ENCODE measurements at regions not wholly inside any gene's neighbourhood (a gene's known extent, or its start where the extent isn't known, plus 50 kb on each side); places are given as distances from the start of the nearest gene placed in this dataset.
"Not testable (repeated sequence)": the region's sequence is repeated elsewhere in the genome, so short reads cannot be mapped to it uniquely, and the experiment has no call there.

GRCh38 chr3:5581743-5582142 is 394.2 kb downstream of the EDEM1 start:
- no peak for DNase-seq (ENCODE audit: low read depth in 4 of 4, low spot score in 3 of 4)

- no peak for DNase-seq (ENCODE audit: low read depth in 4 of 4, low spot score in 3 of 4)
These were observed 396.4 kb downstream of the EDEM1 start for GRCh38 chr3:5583920-5584319.

GRCh38 chr3:5585085-5585484 is 397.6 kb downstream of the EDEM1 start:
- no peak for DNase-seq (ENCODE audit: low read depth in 4 of 4, low spot score in 3 of 4)

- DNase-seq (ENCODE audit: low read depth in 4 of 4, low spot score in 3 of 4), result no peak
These were observed 419.5 kb downstream of the EDEM1 start for GRCh38 chr3:5606884-5607472.

GRCh38 chr3:5607581-5607980 is 420.1 kb downstream of the EDEM1 start:
- no peak for DNase-seq (ENCODE audit: low read depth in 4 of 4, low spot score in 3 of 4)

GRCh38 chr3:5608971-5609370 is 421.5 kb downstream of the EDEM1 start:
- DNase-seq (ENCODE audit: low read depth in 4 of 4, low spot score in 3 of 4), result not testable (repeated sequence)

- DNase-seq (ENCODE audit: low read depth in 4 of 4, low spot score in 3 of 4), result peak in 3 of 4 donors; percentile 8 to 24 (median 10)
These were observed 426.1 kb downstream of the EDEM1 start for GRCh38 chr3:5613599-5613998.

GRCh38 chr3:5616873-5617272 is 429.4 kb downstream of the EDEM1 start:
- DNase-seq (ENCODE audit: low read depth in 4 of 4, low spot score in 3 of 4), result no peak

- no peak for DNase-seq (ENCODE audit: low read depth in 4 of 4, low spot score in 3 of 4)
These were observed 430.7 kb downstream of the EDEM1 start for GRCh38 chr3:5618170-5618569.

GRCh38 chr3:5630406-5630805 is 442.9 kb downstream of the EDEM1 start:
- no peak for DNase-seq (ENCODE audit: low read depth in 4 of 4, low spot score in 3 of 4)

- no peak for DNase-seq (ENCODE audit: low read depth in 4 of 4, low spot score in 3 of 4)
These were observed 446.5 kb downstream of the EDEM1 start for GRCh38 chr3:5633960-5634359.

- no peak for DNase-seq (ENCODE audit: low read depth in 4 of 4, low spot score in 3 of 4)
These were observed 446.9 kb downstream of the EDEM1 start for GRCh38 chr3:5634411-5634810.

- no peak for DNase-seq (ENCODE audit: low read depth in 4 of 4, low spot score in 3 of 4)
These were observed 448.2 kb downstream of the EDEM1 start for GRCh38 chr3:5635746-5636145.

- no peak for DNase-seq (ENCODE audit: low read depth in 4 of 4, low spot score in 3 of 4)
These were observed 451.0 kb downstream of the EDEM1 start for GRCh38 chr3:5638550-5638949.

GRCh38 chr3:5644773-5645670 is 457.5 kb downstream of the EDEM1 start:
- DNase-seq (ENCODE audit: low read depth in 4 of 4, low spot score in 3 of 4), result no peak

- DNase-seq (ENCODE audit: low read depth in 4 of 4, low spot score in 3 of 4), result peak in 3 of 4 donors; percentile 6 to 32 (median 14)
These were observed 458.3 kb downstream of the EDEM1 start for GRCh38 chr3:5645692-5646410.

- no peak for DNase-seq (ENCODE audit: low read depth in 4 of 4, low spot score in 3 of 4)
These were observed 462.8 kb downstream of the EDEM1 start for GRCh38 chr3:5650303-5650702.

- no peak for DNase-seq (ENCODE audit: low read depth in 4 of 4, low spot score in 3 of 4)
These were observed 463.8 kb downstream of the EDEM1 start for GRCh38 chr3:5651351-5651750.

GRCh38 chr3:5653426-5654143 is 466.1 kb downstream of the EDEM1 start:
- no peak for DNase-seq (ENCODE audit: low read depth in 4 of 4, low spot score in 3 of 4)

GRCh38 chr3:5657106-5657505 is 469.6 kb downstream of the EDEM1 start:
- DNase-seq (ENCODE audit: low read depth in 4 of 4, low spot score in 3 of 4), result no peak

- no peak for DNase-seq (ENCODE audit: low read depth in 4 of 4, low spot score in 3 of 4)
These were observed 476.1 kb downstream of the EDEM1 start for GRCh38 chr3:5663601-5664000.
